HCT116 (cell line): ENCODE measurements at regions not wholly inside any gene's neighbourhood (a gene's known extent, or its start where the extent isn't known, plus 50 kb on each side); places are given as distances from the start of the nearest gene placed in this dataset.

ENCODE experiments used
- CEBPB ChIP-seq: IDR thresholded peaks from 2 replicates; pipeline ENCODE4 v1.6.1; 2012; ENCODE audit warnings: low read depth
- POLR2A ChIP-seq: IDR thresholded peaks from 2 replicates; pipeline ENCODE4 v1.7.0; 2011; ENCODE audit warnings: borderline replicate concordance; ENCODE audit not compliant: insufficient read depth, insufficient read length; ENCODE audit errors: extremely low read depth
- POLR2AphosphoS5 ChIP-seq: IDR thresholded peaks from 2 replicates; pipeline ENCODE4 v1.6.1; 2011; ENCODE audit warnings: mild to moderate bottlenecking, low read depth, low read length, moderate library complexity

DNA sequence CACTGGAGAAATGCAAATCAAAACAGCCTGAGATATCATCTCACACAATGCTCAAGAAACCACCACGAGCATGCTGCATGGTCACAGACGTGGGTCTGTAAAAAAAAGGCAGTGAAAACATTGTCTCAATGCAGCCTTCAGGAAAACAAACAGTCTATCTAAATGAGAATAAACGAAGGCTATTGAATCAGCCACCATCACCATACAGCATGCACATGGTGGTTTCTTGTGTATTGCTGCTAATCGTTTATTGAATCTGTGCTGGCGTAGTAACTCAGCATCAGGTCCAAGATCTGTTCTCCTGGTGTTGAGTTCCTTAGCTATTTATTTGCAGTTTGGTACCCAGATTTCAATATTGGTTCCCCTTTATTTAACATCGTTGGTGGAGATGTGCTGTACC, 1115.0 kb downstream of the CDH18 start:
- TF ChIP-seq POLR2AphosphoS5 (no peak), POLR2A (no peak), CEBPB (no peak)
